ENCODE measurements at regions not wholly inside any gene's neighbourhood (a gene's known extent, or its start where the extent isn't known, plus 50 kb on each side); places are given as distances from the start of the nearest gene placed in this dataset.
"Not testable (repeated sequence)": the region's sequence is repeated elsewhere in the genome, so short reads cannot be mapped to it uniquely, and the experiment has no call there.

DNA sequence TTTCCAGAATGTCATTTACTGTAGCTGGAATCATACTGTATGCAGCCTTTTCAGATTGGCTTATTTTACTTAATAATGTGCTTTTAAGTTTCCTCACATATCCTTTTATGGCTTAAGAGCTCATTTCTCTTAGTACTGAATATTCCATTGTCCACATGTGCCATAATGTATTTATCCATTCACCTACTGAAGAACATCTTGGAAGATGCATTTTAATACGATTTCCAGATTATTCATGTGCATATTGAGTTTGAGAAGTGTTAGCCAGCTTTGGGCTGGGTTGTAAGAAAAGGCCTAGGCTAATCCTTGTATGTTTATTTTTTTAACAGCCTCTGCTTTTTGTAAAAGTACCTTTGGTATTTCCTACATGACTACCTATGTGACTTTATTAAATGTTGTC, 109.3 kb upstream of the MDFIC start:
- FAIRE-seq: no peak

DNA sequence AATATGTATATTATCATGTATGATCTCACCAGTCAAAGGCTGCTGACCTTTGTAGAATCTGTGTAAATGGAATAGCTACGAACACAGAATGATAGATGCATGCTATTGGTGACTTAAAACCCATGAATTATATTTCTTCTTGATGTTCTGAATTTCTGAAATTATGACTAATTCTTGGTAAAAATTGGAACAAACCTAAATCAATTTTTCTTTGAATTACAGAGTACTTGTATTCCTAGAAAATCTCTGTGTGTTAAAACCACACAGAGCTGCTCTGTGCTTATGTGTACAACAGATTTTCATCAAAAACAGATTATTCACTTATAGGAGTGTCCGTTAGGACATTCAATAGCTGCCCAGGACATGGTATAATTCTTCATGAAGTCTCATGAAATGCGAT, 108.3 kb upstream of the MDFIC start:
- peak; percentile 34 for FAIRE-seq

DNA sequence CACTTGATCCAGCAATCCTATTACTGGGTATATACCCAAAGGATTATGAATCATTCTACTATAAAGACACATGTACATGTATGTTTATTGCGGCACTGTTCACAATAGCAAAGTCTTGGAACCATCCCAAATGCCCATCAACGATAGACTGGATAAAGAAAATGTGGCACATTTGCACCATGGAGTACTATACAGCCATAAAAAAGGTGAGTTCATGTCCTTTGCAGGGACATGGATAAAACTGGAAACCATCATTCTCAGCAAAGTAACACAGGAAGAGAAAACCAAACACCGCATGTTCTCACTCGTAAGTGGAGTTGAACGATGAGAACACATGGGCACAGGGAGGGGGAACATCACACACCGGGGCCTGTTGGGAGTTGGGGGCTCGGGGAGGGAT, 104.9 kb upstream of the MDFIC start:
- not testable (repeated sequence) for FAIRE-seq

DNA sequence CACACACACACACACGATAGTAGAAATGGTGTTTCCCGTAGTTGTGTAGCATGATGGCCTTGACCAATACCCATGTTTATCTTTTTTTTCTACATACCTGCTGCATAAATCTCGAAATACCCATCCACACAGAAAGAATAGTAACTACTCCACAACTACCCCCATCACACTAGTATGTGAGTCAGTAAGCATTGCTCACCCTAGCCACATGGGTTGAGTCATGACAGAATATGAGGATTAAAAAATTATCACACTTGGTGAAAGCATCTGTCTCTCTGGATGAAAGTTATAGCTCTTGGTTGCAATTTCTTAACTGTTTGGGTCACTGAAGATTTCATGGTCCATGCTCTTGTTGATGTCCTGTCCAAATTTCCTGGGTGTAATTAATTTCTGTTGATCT, 103.4 kb upstream of the MDFIC start:
- no peak for FAIRE-seq

DNA sequence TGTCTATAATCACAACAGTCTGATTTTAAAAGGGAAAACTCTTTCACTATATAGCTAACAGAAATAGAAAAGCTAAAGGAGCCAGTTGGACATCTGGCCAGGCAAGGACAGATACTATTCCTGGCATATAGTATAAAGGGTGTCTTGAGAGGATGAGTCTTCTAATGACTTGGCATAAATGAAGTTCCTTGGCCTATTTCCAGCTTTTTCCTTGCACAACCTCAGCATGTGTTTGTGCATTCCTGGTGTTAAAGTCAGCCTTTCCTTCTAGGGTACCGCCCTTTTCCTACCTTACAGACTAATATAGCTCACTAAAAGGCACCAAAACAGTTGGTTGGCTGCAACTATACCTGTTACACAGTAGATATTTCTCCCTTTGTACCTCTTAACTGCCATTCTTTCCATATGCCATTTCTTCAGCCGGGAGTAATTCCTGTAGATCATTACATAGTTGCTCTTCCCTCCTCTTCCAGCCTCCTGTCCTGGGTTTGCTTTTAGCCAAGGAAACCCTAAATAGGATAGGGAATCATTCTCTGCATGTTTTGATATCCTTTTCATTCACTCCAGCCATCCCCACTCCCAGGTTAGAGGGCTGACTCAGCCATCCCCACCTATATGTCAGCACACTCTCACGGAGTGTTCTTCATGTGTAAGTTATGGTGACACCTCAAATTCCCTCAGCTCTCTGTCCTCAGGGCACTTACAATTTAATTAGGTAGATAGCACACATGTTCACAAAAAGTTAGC, 102.1 kb upstream of the MDFIC start:
- no peak for FAIRE-seq

DNA sequence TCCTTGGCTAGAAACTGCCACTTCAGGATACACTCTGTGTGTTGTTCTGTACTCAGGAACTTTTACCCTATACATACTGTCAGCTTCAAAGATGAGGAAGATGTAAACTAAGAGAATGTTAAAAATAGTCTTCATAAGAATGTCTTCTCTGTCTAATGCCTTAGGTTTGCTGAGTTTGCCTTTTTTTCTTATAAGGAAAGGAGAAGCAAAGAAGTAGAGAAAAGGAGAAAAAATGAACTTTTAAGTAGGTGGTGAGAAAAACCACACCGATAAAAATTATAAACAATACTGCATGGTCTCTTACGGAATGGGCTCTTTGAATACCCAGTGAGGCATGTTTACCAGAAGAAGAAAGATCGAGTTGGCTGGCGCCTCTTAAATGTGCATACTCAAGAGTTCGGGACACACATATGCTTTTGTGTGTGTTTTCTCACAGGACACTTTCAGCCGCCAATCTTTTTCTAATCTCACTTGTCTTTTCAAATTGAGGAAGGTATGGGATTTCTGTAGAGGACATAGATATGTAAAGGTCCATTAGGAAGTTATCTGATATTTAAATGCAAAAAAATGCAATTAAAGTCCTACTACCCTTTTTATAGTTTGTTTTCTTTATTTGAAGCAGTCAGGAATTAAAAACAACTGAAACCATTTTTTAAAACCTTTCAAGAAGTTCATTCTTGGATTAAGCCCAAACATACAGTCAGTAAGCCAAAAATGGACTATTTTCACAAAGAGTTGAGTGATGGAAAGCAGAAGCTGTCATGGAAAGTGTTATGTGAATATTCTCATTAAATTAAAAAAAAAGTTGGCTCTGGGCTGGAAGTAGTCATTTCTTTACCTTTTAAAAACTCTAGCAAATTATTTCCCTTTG, 100.6 kb upstream of the MDFIC start:
- FAIRE-seq: no peak

DNA sequence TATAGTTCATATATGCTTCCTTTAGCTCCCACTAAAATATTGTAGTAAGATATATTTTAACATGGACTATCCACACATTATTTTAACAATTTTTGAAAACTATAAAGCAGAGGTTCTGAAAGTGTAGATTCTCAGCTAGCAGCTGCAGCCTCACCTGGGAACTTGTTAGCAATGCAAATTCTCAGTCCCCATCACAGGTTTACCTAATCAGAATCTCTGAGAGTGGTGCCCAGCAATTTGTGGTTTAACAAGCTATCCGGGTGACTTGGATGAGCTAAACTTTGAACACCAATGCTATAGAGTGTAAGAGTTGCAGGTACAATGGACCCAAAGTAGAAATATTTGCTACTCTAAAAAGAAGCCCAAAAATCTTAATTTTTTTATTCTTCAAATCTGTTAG, 99.8 kb upstream of the MDFIC start:
- FAIRE-seq: no peak

DNA sequence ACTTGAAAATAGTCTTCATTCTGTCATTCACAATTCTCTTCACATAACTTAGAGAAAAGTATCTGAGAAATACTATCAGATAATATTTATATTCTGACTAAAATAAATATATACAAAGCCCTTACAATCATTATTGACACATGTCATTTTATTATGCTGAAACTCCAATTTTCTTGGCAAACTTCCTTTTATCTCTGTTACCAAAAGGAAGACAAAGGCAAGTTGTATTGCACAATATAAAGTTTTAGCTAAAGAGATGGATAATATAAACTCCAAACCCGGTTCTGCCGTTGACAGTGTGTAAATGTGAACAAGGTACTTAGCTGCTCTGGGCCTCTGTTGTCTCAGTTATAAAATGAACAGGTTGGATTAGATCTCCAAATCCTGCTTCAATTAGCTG, 99.0 kb upstream of the MDFIC start:
- peak; percentile 30 for FAIRE-seq

DNA sequence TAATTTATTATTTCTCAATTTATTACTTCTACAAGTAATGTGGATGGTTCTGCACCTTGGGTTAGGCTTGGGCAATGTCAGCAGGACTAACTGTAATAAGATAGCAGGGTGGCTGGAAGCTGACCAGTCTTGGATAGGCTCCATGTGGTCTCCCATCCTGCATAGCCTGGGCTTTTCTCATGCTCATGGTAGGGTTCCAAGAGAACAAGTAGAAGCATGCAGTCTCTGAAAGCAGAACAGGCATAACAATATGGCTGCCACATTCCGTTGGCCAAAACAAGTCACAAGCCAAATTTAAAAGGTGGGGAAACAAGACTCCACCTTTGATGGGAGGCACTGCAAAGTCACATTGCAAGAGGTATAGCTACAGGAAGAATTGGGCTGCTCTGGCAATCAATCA, 98.6 kb upstream of the MDFIC start:
- no peak for FAIRE-seq

DNA sequence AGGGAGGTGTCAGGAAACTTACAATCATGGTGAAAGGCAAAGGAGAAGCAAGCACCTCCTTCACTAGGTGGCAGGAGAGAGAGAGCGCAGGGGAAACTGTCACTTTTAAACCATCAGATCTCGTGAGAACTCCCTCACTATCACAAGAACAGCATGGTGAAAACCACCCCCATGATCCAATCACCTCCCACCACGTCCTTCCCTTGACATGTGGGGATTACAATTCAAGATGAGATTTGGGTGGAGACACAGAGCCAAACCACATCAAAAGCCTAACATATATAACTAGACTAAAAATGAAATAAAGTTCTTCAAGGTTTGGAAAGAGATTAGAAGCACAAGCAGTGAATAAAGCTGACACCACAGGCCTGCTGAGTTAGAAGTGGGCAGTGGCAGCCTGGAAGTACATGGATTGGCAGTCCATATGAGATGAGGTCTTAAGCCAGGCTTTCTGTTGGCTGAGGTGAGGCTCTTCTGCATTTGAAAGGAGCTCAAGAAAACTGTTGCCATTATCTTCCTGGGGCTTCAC, 96.4 kb upstream of the MDFIC start:
- FAIRE-seq: no peak

DNA sequence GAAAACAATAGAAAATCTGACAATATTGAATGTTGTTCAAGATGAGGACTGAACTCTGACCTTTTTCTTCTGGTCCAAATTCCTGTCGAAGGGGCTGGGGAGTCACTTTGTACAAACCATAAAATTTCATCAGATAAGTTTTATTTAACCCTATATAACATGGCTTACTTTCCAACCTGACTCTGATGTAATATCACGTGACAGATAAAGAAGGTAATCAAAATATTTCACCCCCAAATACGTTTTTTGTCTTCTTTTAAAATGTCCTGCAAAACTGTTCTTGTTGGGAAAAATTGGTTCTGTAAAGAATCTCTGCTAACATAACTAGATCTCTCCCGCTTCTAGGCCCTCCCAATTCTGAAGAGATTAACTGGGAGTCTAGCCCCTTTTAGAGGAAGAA, 90.9 kb upstream of the MDFIC start:
- no peak for FAIRE-seq

DNA sequence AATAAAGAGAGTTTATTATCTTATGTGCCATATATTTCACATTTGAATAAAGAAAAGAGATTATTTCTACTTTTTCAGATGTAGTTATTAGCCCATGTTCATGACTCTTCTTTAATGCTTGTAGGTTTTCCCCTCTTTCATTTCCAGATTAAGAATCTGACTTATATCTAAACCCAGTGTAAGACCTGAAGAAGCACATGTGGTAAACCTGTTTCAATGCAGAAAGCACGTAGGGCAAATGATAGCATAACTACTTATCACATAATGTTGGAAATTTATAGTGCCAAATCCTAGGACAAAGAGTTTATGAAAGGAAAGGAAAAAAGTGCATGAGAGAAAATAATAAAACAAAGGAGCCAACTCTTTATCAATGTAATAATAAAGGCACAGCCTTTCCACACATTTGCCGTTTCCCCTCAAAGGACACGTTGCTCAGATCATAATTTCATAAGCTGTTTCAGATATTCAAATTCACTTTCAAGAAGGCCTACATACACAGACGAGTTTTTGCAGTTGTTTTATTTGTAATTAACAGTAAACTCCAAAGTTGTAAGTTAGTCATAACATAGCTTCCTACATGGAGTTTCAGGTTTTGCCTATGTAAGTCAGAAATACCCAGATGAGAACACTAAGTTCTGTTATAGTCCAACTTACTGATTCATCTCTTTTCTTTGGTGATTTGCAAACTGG, 88.8 kb upstream of the MDFIC start:
- peak; percentile 3 for FAIRE-seq

DNA sequence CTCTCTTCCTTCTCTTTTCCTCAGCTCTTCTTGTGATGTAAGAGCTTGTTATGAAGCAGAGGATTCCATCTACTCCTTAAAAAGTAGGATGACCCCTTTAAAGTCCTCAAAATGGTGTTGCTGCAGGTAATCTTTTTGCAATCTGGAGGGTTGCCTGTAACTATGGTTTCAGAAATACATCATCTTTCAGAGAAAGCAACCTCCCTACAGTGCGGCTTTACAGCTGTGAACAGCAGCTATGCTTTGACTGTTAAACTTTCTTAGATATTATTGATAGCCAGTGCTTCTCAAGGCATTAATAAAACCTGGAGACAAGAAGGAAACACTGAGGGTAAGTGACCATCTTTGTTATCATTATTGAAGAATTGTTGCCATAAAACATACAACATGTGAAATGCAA, 86.6 kb upstream of the MDFIC start:
- FAIRE-seq: no peak

DNA sequence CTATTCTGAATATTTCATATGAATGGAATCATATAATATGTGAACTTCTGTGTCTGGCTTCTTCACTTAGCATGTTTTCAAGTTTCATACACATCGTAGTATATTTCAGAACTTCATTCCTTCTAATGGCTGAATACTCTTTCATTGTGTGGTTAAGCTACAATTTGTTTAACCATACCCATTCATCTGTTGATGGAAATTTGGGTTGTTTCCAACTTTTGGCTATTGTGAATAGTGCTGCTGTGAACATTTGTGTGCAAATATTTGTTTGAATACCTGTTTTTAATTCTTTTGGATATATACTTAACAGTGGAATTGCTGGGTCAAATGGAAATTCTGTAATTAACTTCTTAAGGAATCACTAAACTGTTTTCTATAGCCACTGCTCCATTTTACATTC, 86.0 kb upstream of the MDFIC start:
- no peak for FAIRE-seq

DNA sequence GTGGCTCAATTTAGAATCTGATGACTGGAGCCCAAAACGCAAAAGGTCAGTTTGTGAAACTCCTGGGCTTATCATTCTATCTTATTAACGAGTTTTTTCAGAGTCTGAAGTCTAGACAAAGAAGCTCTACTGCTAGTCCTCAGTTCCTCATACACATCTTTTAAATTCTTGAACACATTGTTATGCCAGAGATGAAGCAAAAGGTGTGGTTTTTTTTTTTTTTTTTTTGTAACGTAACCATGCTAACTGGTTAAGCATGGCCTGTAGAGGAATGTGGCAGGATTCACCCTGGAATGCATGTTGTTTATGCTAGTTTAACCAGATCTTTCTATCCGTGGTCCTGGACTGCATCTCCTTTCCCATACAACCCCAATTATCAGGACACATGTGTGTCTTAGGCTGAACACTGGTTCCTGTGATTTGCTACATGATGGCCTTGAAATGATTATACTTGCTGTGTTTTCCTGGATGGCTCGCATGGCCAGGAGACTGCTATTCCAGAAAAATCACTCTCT, 79.3 kb upstream of the MDFIC start:
- no peak for FAIRE-seq

DNA sequence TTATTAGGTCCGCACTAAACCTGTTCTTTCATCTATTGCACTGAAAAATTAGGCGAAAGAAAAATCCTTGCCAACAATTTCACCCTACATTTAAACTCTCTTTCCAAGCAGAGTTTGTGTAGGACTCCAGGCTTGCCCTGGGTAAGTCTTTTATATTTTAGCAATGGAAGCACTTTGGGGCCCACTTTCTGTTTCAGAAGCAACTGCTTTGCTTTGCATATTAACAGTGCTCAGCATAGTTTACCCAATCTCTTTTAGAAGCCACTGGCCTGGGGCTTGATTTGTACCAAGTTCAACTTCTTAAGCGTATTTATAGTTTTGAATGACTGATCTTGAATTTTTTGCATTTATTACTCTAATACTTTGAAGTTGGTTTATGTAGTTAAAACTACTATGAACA, 78.8 kb upstream of the MDFIC start:
- FAIRE-seq: no peak

DNA sequence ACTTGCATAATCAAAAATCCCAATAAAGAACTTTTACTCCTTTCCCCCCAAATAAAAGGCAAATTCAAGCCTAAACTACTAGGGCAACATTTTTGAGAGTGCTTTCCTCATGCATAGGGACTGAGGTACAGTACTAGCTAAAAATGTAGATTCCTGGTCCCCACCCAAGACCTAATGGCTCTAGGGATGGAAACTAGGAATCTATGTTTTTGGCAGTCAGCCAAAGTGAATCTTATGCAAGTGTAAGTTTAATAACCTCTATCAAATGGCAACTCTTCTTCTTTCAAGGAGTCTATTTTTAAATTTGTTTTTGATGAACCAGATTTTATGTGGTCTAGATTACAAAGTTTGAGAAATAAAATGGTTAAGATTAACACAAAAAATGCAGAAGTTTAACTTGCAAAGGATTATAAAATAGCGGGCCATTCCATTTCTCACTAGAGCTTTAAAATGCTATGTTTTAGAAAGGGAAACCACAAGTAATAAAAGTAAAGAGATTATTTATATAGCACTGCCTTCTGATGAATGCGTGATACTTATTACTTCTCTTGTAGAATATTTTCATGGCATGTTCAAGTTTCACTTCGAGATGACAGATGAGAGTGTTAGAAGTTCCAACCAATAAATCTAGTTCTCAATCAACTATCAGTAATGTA, 70.4 kb upstream of the MDFIC start:
- FAIRE-seq: peak; percentile 54

DNA sequence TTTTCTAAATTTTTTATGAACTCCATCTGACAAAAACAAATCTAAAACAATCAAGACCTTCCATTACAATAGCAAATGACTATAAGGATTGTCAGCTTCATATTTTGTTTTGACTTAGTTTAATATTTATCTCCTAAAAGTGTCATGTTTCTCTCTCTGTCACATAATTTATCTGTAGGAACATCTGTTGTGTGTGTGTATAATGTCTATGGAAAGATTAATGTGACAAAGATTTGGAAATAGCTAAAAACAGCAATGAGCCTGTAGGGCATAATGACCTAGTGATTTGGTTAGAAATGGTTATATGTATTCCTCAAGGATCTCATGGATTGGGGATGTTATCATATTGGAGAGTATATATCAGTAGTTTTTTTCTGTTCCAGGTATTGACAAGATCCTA, 69.6 kb upstream of the MDFIC start:
- FAIRE-seq: peak; percentile 47

DNA sequence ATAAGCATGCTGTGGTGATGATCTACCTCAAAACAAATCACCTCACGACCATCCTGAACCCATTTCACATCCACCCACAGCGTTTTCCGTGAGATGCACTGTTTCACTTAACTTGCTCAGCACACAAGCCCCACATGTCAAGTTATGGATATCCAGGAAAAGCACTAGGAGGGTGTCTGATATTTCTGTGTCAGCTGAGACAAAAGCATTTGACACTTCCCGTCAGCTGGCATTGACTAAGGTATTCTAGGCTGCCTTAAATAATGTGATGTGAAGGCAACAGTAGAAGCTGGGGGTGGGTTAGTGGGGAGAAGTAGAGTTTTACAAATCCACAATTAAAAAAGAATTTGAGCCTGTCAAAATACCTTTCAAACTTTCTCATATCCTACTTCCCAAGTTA, 68.7 kb upstream of the MDFIC start:
- FAIRE-seq: no peak

DNA sequence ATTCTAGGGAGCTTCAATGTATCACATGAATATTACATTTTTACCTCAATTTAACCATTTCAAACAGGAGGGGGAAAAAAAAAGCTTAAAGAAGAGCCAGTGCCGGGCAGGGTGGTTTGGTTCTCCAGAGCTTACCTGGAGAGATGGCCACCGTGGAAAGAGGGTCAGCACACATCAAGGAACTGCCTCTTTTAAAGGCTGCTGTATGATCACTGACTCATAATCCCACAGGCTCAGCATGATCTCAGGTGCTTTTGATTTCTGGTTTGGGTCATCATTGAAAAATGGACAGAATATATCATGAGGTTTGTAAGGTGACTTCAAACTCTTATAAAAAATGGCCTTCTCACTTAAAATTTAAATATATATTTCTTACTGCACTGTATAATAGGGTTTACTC, 67.5 kb upstream of the MDFIC start:
- no peak for FAIRE-seq

DNA sequence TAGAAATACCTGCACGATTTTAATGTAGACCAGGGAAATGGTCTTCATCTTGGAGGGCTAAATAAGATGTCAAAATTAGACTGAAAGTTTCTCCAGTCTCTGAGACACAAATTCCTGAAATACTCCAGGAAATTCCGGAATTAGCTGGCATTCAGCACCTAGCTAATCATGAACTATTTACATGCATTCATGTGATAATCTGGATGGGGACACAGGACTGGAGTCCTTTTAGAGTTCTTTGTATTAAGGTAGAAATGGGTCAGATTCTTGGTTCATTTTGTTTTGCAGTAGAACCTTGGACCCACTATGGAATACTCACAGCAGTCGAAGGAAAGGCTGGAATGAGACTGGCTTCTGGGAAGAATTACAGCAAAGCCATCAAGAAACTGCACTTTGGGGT, 65.3 kb upstream of the MDFIC start:
- FAIRE-seq: no peak

DNA sequence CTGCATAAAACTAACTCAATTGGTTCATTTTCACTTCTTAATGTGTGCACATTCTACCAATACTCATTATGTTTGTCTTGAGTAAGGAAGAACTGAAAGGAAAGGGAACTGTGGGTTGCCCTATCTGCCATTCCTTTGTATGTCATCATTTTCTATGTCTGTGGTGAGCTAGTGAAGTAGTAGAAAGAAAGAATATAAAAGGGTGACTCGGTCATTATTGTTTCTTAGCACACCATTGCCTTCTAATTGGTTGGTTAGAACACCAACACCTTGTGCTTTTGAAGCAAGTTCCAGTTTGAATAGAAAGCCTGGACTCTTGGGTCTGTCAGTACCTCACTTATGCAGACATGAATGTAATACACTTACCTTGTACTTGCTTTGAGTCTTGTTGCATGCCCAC, 64.3 kb upstream of the MDFIC start:
- FAIRE-seq: no peak

DNA sequence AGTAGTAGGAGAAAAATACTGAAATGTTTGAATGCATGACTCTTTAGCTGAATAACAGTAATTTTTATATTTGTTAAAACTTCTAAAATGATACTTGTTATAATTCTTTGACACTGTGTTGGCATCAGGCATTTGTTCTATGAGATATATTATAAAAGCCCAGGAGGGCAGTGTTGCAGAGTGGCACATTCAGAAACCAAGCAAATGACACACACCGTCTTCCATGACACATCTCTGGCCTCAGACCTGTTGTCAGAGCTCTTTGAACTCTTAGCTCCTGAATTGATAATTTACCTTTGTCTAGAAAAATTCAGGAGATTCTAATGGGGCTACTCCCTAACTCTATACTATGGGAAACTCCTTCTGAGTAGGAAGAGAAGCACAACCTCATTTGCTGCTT, 62.4 kb upstream of the MDFIC start:
- FAIRE-seq: no peak
